ENCODE measurements at regions not wholly inside any gene's neighbourhood (a gene's known extent, or its start where the extent isn't known, plus 50 kb on each side); places are given as distances from the start of the nearest gene placed in this dataset.

- Histone ChIP-seq H3K27me3 (no peaks in the 10 kb centered on the region), H3K4me3 (no peak overlapping the region), H3K36me3 (no peaks in the 10 kb centered on the region), H3K9me3 (no peaks in the 10 kb centered on the region), H3K9ac (ENCODE audit: low read depth in 2 of 2, low read length in 2 of 2) (no peak overlapping the region), H3K4me1 (no peaks in the 10 kb centered on the region), H3K27ac (no peak overlapping the region)
- TF ChIP-seq CTCF (IDR thresholded peaks at IDR 0.05) = no peak
- intact Hi-C loops (cut with DNase I) = no loop called here
- no peak for DNase-seq
Measured at GRCh38 chr2:83015035-83015715, 1443.9 kb downstream of the SUCLG1 start.

- Histone ChIP-seq H3K27ac (no peak overlapping the region), H3K4me3 (no peak overlapping the region), H3K9me3 (no peaks in the 10 kb centered on the region), H3K4me1 (no peaks in the 10 kb centered on the region), H3K9ac (ENCODE audit: low read depth in 2 of 2, low read length in 2 of 2) (no peak overlapping the region), H3K36me3 (no peaks in the 10 kb centered on the region), H3K27me3 (no peaks in the 10 kb centered on the region)
- TF ChIP-seq CTCF (IDR thresholded peaks at IDR 0.05) = no peak
- DNase-seq = no peak
- intact Hi-C loops (cut with DNase I) = no loop called here
Measured at GRCh38 chr2:83014462-83014861, 1444.6 kb downstream of the SUCLG1 start.

GRCh38 chr2:83006961-83007360 lies 1452.1 kb downstream of the SUCLG1 start:
- intact Hi-C loops (cut with DNase I) = no loop called here
- Histone ChIP-seq H3K4me3 (no peak overlapping the region), H3K36me3 (no peaks in the 10 kb centered on the region), H3K4me1 (no peaks in the 10 kb centered on the region), H3K27ac (no peak overlapping the region), H3K9me3 (no peaks in the 10 kb centered on the region), H3K27me3 (no peaks in the 10 kb centered on the region), H3K9ac (ENCODE audit: low read depth in 2 of 2, low read length in 2 of 2) (no peak overlapping the region)
- DNase-seq = no peak
- no peak for TF ChIP-seq CTCF (IDR thresholded peaks at IDR 0.05)

GRCh38 chr2:83003555-83003954 lies 1455.5 kb downstream of the SUCLG1 start:
- Histone ChIP-seq H3K4me3 (no peak overlapping the region), H3K4me1 (no peaks in the 10 kb centered on the region), H3K27me3 (no peaks in the 10 kb centered on the region), H3K9ac (ENCODE audit: low read depth in 2 of 2, low read length in 2 of 2) (no peak overlapping the region), H3K36me3 (no peaks in the 10 kb centered on the region), H3K27ac (no peak overlapping the region), H3K9me3 (no peaks in the 10 kb centered on the region)
- no peak for DNase-seq
- no peak for TF ChIP-seq CTCF (IDR thresholded peaks at IDR 0.05)
- intact Hi-C loops (cut with DNase I) = no loop called here

GRCh38 chr2:83002706-83003105 lies 1456.4 kb downstream of the SUCLG1 start:
- no peak overlapping the region for H3K27ac ChIP-seq
- DNase-seq = no peak
- no peaks in the 10 kb centered on the region for H3K4me1 ChIP-seq
- H3K9me3 ChIP-seq = no peaks in the 10 kb centered on the region
- intact Hi-C loops (cut with DNase I) = no loop called here
- H3K9ac ChIP-seq (ENCODE audit: low read depth in 2 of 2, low read length in 2 of 2) = no peak overlapping the region
- no peaks in the 10 kb centered on the region for H3K36me3 ChIP-seq
- no peaks in the 10 kb centered on the region for H3K27me3 ChIP-seq
- no peak for TF ChIP-seq CTCF (IDR thresholded peaks at IDR 0.05)
- H3K4me3 ChIP-seq = no peak overlapping the region
